Neural progenitor cell (in vitro differentiated cells): ENCODE measurements at regions not wholly inside any gene's neighbourhood (a gene's known extent, or its start where the extent isn't known, plus 50 kb on each side); places are given as distances from the start of the nearest gene placed in this dataset.

ENCODE experiments used
- EZH2 ChIP-seq: fragments of 200-600 bp; sonication (generic); IDR thresholded peaks from 2 replicates; pipeline ENCODE4 v1.6.1; 2017; ENCODE audit warnings: antibody characterized with exemption, mild to moderate bottlenecking, moderate library complexity
- EZH2phosphoT487 ChIP-seq: fragments of 200-600 bp; sonication (generic); IDR thresholded peaks from 2 replicates; pipeline ENCODE4 v1.6.1; 2017; ENCODE audit warnings: antibody characterized with exemption
- TF ChIP-seq, protein P1 (sequence below): fragments of 200-600 bp; sonication (generic); IDR thresholded peaks from 2 replicates; pipeline ENCODE4 v1.5.1; 2017; ENCODE audit warnings: antibody characterized with exemption, mild to moderate bottlenecking

DNA sequence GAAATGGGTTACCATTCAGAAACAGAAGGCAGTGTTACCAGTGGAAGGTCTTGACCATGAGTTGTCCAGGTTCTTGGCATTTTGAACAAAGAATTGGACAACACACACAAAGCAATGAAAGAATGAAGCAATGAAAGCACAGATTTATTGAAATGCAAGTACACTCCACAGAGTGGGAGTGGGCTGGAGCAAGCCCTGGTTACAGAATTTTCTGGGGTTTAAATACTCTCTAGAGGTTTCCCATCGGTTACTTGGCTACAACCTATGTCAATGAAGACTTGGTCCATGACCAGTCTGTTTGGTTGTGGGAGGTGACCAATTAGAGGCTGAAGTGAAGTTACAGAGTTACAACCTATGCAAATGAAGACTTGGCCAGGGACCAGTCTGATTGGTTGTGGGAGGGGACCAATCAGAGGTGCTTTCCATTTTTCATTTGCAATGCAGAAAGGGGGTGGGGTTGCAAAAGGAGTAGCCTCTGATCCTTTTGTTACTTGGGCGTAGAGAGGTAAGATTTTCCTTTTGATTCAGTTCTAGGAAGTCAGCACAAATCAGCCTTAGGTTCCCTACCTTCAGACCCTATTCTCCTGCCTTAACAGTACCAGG lies 71.7 kb upstream of the SPRY4 start:
- TF ChIP-seq, protein P1, sequence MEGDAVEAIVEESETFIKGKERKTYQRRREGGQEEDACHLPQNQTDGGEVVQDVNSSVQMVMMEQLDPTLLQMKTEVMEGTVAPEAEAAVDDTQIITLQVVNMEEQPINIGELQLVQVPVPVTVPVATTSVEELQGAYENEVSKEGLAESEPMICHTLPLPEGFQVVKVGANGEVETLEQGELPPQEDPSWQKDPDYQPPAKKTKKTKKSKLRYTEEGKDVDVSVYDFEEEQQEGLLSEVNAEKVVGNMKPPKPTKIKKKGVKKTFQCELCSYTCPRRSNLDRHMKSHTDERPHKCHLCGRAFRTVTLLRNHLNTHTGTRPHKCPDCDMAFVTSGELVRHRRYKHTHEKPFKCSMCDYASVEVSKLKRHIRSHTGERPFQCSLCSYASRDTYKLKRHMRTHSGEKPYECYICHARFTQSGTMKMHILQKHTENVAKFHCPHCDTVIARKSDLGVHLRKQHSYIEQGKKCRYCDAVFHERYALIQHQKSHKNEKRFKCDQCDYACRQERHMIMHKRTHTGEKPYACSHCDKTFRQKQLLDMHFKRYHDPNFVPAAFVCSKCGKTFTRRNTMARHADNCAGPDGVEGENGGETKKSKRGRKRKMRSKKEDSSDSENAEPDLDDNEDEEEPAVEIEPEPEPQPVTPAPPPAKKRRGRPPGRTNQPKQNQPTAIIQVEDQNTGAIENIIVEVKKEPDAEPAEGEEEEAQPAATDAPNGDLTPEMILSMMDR, result no peak
- TF ChIP-seq EZH2, result no peak
- TF ChIP-seq EZH2phosphoT487, result no peak
